ENCODE measurements at regions not wholly inside any gene's neighbourhood (a gene's known extent, or its start where the extent isn't known, plus 50 kb on each side); places are given as distances from the start of the nearest gene placed in this dataset.
A peak's percentile ranks its signal among the peaks of the same experiment; 100 is the strongest.

GRCh38 chr6:211871-212497, 80.3 kb upstream of the DUSP22 start:
- no peak overlapping the region for H3K27ac Mint-ChIP-seq
- no peak overlapping the region for H3K4me3 Mint-ChIP-seq
- DNase-seq (no peak), ATAC-seq (no peak)
- peaks cover 47% of the 10 kb centered on the region for H3K4me1 Mint-ChIP-seq (ENCODE audit: low read depth)
- H3K36me3 Mint-ChIP-seq (ENCODE audit: low read depth), result no peaks in the 10 kb centered on the region
- no peak for TF ChIP-seq CTCF (IDR thresholded peaks at IDR 0.05)
- ChIA-PET CTCF (interaction anchor here (1.0 to 2.5 kb wide), 2 partner anchors 11 to 12 kb away, joined by 3 to 10 read pairs; no protein-coding TSS in a partner anchor), POLR2A (interaction anchor here (0.7 to 1.3 kb wide), 2 partner anchors 23 to 81 kb away, joined by 3 read pairs; no protein-coding TSS in a partner anchor)
- intact Hi-C loops (cut with micrococcal nuclease), result no loop called here
- H3K9me3 Mint-ChIP-seq, result peaks cover 2% of the 10 kb centered on the region
- H3K27me3 Mint-ChIP-seq, result no peaks in the 10 kb centered on the region

GRCh38 chr6:213284-213683, 79.0 kb upstream of the DUSP22 start:
- H3K27me3 Mint-ChIP-seq, result no peaks in the 10 kb centered on the region
- no peak for TF ChIP-seq CTCF (IDR thresholded peaks at IDR 0.05)
- intact Hi-C loops (cut with micrococcal nuclease), result no loop called here
- no peak overlapping the region for H3K4me3 Mint-ChIP-seq
- CTCF ChIA-PET, result interaction anchor here (2.5 kb wide), 1 partner anchor 10 kb away, joined by 10 read pairs; no protein-coding TSS in a partner anchor
- no peak for DNase-seq
- no peak for ATAC-seq
- peaks cover 49% of the 10 kb centered on the region for H3K4me1 Mint-ChIP-seq (ENCODE audit: low read depth)
- H3K36me3 Mint-ChIP-seq (ENCODE audit: low read depth), result no peaks in the 10 kb centered on the region
- peaks cover 2% of the 10 kb centered on the region for H3K9me3 Mint-ChIP-seq
- POLR2A ChIA-PET, result interaction anchor here (1.0 kb wide), 1 partner anchor 19 kb away, joined by 3 read pairs; no protein-coding TSS in a partner anchor
- H3K27ac Mint-ChIP-seq, result no peak overlapping the region

GRCh38 chr6:214428-214827, 77.9 kb upstream of the DUSP22 start:
- peaks cover 38% of the 10 kb centered on the region for H3K4me1 Mint-ChIP-seq (ENCODE audit: low read depth)
- no peak overlapping the region for H3K4me3 Mint-ChIP-seq
- no peak overlapping the region for H3K27ac Mint-ChIP-seq
- ChIA-PET POLR2A (interaction anchor here (1.0 kb wide), 1 partner anchor 79 kb away, joined by 3 read pairs; no protein-coding TSS in a partner anchor), CTCF (interaction anchor here (2.5 kb wide), 1 partner anchor 9 kb away, joined by 10 read pairs; no protein-coding TSS in a partner anchor)
- no peaks in the 10 kb centered on the region for H3K27me3 Mint-ChIP-seq
- H3K9me3 Mint-ChIP-seq, result peaks cover 2% of the 10 kb centered on the region
- no peaks in the 10 kb centered on the region for H3K36me3 Mint-ChIP-seq (ENCODE audit: low read depth)
- no peak for DNase-seq
- no peak for TF ChIP-seq CTCF (IDR thresholded peaks at IDR 0.05)
- ATAC-seq, result no peak
- intact Hi-C loops (cut with micrococcal nuclease), result no loop called here

GRCh38 chr6:215335-216034, 76.8 kb upstream of the DUSP22 start:
- Mint-ChIP-seq H3K9me3 (peaks cover 2% of the 10 kb centered on the region), H3K4me1 (ENCODE audit: low read depth) (peaks cover 33% of the 10 kb centered on the region), H3K36me3 (ENCODE audit: low read depth) (no peaks in the 10 kb centered on the region), H3K4me3 (no peak overlapping the region), H3K27me3 (no peaks in the 10 kb centered on the region), H3K27ac (peak overlapping the region; percentile 4)
- TF ChIP-seq CTCF (IDR thresholded peaks at IDR 0.05), result no peak
- peak; percentile 97 for ATAC-seq
- DNase-seq, result peak; percentile 89
- POLR2A ChIA-PET, result interaction anchor here (1.1 to 4.7 kb wide), 6 partner anchors 10 to 184 kb away, joined by 3 to 35 read pairs (median 6); partner anchors contain the start of gene IRF4
- intact Hi-C loops (cut with micrococcal nuclease), result no loop called here
- CTCF ChIA-PET, result interaction anchor here (1.1 to 3.6 kb wide), 10 partner anchors 10 to 230 kb away, joined by 3 to 22 read pairs (median 8); partner anchors contain the start of gene DUSP22
